A549 (cell line): ENCODE measurements at regions not wholly inside any gene's neighbourhood (a gene's known extent, or its start where the extent isn't known, plus 50 kb on each side); places are given as distances from the start of the nearest gene placed in this dataset.

Source experiments
- CEBPB ChIP-seq, 2 experiments: fragments of >200 bp in 1 of 2; sonication (Bioruptor Twin) in 1 of 2; formaldehyde crosslinking in 1 of 2; IDR thresholded peaks; 2 replicates each; pipeline ENCODE4 v1.6.1; 2012 to 2016
- CTCF ChIP-seq: fragments of >200 bp; sonication (Bioruptor Twin); formaldehyde crosslinking; IDR thresholded peaks from 3 replicates; pipeline ENCODE4 v1.5.1; 2016
- EP300 ChIP-seq, 2 experiments: fragments of >200 bp; sonication (Bioruptor Twin); formaldehyde crosslinking; IDR thresholded peaks; 2 replicates in 1 of 2; 3 replicates in 1 of 2; pipeline ENCODE4 v1.6.1; 2016 to 2017
- KDM5A ChIP-seq: fragments of 200-600 bp; sonication (generic); IDR thresholded peaks from 2 replicates; pipeline ENCODE4 v1.6.1; 2016; ENCODE audit warnings: antibody characterized with exemption, mild to moderate bottlenecking

- TF ChIP-seq CTCF, result no peak
- no peak for TF ChIP-seq EP300 (IDR thresholded peaks at IDR 0.05)
- no peak for TF ChIP-seq KDM5A
- no peak for TF ChIP-seq CEBPB (IDR thresholded peaks at IDR 0.05)
These were observed 146.8 kb upstream of the SPEF2 start for GRCh38 chr5:35470866-35471265.
